ENCODE measurements at regions not wholly inside any gene's neighbourhood (a gene's known extent, or its start where the extent isn't known, plus 50 kb on each side); places are given as distances from the start of the nearest gene placed in this dataset.

DNA sequence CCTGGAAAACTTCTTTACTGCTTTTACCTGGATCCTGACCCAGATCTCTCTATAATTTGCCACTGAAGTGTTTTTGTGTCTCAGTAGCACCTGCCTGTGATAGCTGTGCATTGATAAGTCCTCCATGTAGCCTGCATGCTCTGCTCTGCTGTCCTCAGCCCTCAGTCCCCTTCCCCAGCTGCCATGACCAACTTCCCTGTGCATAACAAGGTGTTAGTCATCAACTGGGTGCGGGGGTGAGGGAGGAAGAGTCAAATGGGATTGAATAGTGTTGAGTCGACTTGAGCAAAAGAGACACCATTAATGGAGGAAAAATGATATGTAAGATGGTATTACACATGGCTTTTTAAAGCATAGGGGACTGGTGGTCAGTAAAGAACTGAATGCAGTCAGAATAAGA, 92.2 kb upstream of the PLET1 start:
- Histone ChIP-seq H3K4me1 (no peaks in the 10 kb centered on the region), H3K79me2 (no peaks in the 10 kb centered on the region), H3K9me3 (ENCODE audit: control insufficient read depth, low read length) (no peaks in the 10 kb centered on the region), H3K27me3 (ENCODE audit: control insufficient read depth, insufficient read depth, low read length) (no peaks in the 10 kb centered on the region), H3K36me3 (ENCODE audit: control insufficient read depth, insufficient read depth, low read length) (no peaks in the 10 kb centered on the region), H3K4me2 (ENCODE audit: low read length) (no peak overlapping the region), H3K9ac (no peak overlapping the region), H3K27ac (no peak overlapping the region), H3K4me3 (ENCODE audit: low read depth, low read length) (no peak overlapping the region), H2AFZ (no peak overlapping the region)
- no peak for TF ChIP-seq CTCF (IDR thresholded peaks at IDR 0.05)

DNA sequence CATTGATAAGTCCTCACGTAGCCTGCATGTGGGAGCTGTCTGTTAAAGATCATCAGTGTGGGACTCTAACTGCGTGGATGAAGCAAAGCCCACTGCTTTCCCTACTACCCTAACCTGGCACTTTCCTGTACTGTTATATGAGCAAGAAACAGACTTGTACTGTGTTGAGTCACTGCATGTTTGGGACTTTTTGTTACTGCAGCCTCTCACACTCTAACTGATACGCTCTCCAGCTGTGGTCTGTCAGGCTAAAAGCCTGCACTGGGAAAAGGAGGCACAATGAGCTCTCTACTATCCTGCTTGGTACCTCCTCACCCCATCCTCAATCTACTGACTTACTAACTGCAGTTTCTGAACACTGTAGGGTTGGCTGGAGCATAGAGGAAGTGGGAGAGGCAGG, 93.7 kb upstream of the PLET1 start:
- Histone ChIP-seq H2AFZ (no peak overlapping the region), H3K36me3 (ENCODE audit: control insufficient read depth, insufficient read depth, low read length) (no peaks in the 10 kb centered on the region), H3K4me1 (no peaks in the 10 kb centered on the region), H3K27ac (no peak overlapping the region), H3K9ac (no peak overlapping the region), H3K79me2 (no peaks in the 10 kb centered on the region), H3K9me3 (ENCODE audit: control insufficient read depth, low read length) (no peaks in the 10 kb centered on the region), H3K4me3 (ENCODE audit: low read depth, low read length) (no peak overlapping the region), H3K27me3 (ENCODE audit: control insufficient read depth, insufficient read depth, low read length) (no peaks in the 10 kb centered on the region), H3K4me2 (ENCODE audit: low read length) (no peak overlapping the region)
- TF ChIP-seq CTCF (IDR thresholded peaks at IDR 0.05), result no peak

DNA sequence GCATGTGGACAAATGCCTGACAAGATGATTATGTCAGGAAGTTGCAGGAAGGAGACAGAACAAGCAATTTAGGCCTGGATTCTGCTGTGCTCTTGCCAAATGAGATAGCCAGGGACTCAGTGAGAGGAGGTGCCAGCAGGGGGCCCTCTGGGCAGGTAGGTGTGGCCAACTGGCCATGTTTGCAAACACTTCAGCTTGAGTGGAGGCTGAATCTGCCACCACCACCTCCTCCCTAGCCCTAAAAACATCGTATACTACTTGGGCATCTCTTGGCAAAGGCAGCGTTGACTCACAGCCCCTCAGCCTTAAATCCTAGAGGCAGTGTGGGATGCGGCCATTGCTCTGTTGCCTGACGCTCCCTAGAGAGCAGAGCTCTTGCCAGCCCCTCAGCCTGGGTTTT, 95.1 kb upstream of the PLET1 start:
- Histone ChIP-seq H3K27ac (no peak overlapping the region), H2AFZ (no peak overlapping the region), H3K79me2 (no peaks in the 10 kb centered on the region), H3K36me3 (ENCODE audit: control insufficient read depth, insufficient read depth, low read length) (no peaks in the 10 kb centered on the region), H3K9me3 (ENCODE audit: control insufficient read depth, low read length) (no peaks in the 10 kb centered on the region), H3K4me1 (no peaks in the 10 kb centered on the region), H3K9ac (no peak overlapping the region), H3K4me2 (ENCODE audit: low read length) (no peak overlapping the region), H3K4me3 (ENCODE audit: low read depth, low read length) (no peak overlapping the region), H3K27me3 (ENCODE audit: control insufficient read depth, insufficient read depth, low read length) (no peaks in the 10 kb centered on the region)
- no peak for TF ChIP-seq CTCF (IDR thresholded peaks at IDR 0.05)

- H3K9me3 ChIP-seq (ENCODE audit: control insufficient read depth, low read length), result no peaks in the 10 kb centered on the region
- H3K27me3 ChIP-seq (ENCODE audit: control insufficient read depth, insufficient read depth, low read length), result no peaks in the 10 kb centered on the region
- TF ChIP-seq CTCF (IDR thresholded peaks at IDR 0.05), result no peak
- no peak overlapping the region for H3K27ac ChIP-seq
- H3K36me3 ChIP-seq (ENCODE audit: control insufficient read depth, insufficient read depth, low read length), result no peaks in the 10 kb centered on the region
- H3K4me3 ChIP-seq (ENCODE audit: low read depth, low read length), result no peak overlapping the region
- H2AFZ ChIP-seq, result no peak overlapping the region
- H3K4me1 ChIP-seq, result no peaks in the 10 kb centered on the region
- no peak overlapping the region for H3K9ac ChIP-seq
- no peaks in the 10 kb centered on the region for H3K79me2 ChIP-seq
- no peak overlapping the region for H3K4me2 ChIP-seq (ENCODE audit: low read length)
Observed at GRCh38 chr11:112357488-112357887, 96.8 kb upstream of the PLET1 start.

DNA sequence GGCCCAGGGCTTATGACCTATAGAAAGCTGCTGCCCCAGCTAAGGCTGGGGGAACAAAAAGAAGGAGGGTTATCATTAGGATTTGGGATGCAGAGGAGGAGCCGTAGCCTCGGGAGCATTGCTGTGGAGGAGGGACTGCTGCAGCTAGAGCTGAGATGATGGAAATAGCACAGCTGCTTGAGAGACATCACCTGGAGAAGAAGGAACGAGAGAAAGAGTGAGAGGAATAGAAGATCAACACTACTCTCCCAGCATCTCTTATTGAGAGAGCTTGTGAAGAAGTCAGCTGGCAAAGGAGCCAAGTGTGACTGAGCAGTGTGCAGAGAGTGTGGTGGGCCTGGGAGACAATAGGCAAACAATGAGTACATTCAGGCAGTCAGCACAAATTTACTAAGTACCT, 100.7 kb upstream of the PLET1 start:
- H3K4me2 ChIP-seq (ENCODE audit: low read length), result no peak overlapping the region
- no peaks in the 10 kb centered on the region for H3K9me3 ChIP-seq (ENCODE audit: control insufficient read depth, low read length)
- no peak for TF ChIP-seq CTCF (IDR thresholded peaks at IDR 0.05)
- no peak overlapping the region for H3K27ac ChIP-seq
- H2AFZ ChIP-seq, result no peak overlapping the region
- H3K4me3 ChIP-seq (ENCODE audit: low read depth, low read length), result no peak overlapping the region
- H3K79me2 ChIP-seq, result no peaks in the 10 kb centered on the region
- no peaks in the 10 kb centered on the region for H3K36me3 ChIP-seq (ENCODE audit: control insufficient read depth, insufficient read depth, low read length)
- no peaks in the 10 kb centered on the region for H3K4me1 ChIP-seq
- H3K9ac ChIP-seq, result no peak overlapping the region
- H3K27me3 ChIP-seq (ENCODE audit: control insufficient read depth, insufficient read depth, low read length), result no peaks in the 10 kb centered on the region
